Trophoblast cell (in vitro differentiated cells and primary cell): ENCODE measurements at regions not wholly inside any gene's neighbourhood (a gene's known extent, or its start where the extent isn't known, plus 50 kb on each side); places are given as distances from the start of the nearest gene placed in this dataset.

Experiments used
- DNase-seq, 2 donors: peaks; one replicate each; pipeline ENCODE4 v3.0.0-alpha.2; 2016
- H2AFZ ChIP-seq: 2 replicates; pipeline ENCODE4 v1.6.1; 2013; ENCODE audit warnings: low read length, moderate library complexity, mild to moderate bottlenecking; ENCODE audit not compliant: insufficient read depth, poor library complexity
- H2AK5ac ChIP-seq: 2 replicates; pipeline ENCODE4 v1.6.1; 2013; ENCODE audit warnings: mild to moderate bottlenecking, low read length
- H2BK120ac ChIP-seq: 2 replicates; pipeline ENCODE4 v1.6.1; 2013; ENCODE audit warnings: low read length, mild to moderate bottlenecking, moderate library complexity; ENCODE audit not compliant: insufficient read depth, poor library complexity
- H2BK12ac ChIP-seq: 2 replicates; pipeline ENCODE4 v1.6.1; 2013; ENCODE audit warnings: mild to moderate bottlenecking, low read length, moderate library complexity
- H2BK5ac ChIP-seq: 2 replicates; pipeline ENCODE4 v1.6.1; 2013; ENCODE audit warnings: low read length, low read depth, moderate library complexity, mild to moderate bottlenecking; ENCODE audit not compliant: poor library complexity
- H3K14ac ChIP-seq: 2 replicates; pipeline ENCODE4 v1.6.1; 2013; ENCODE audit warnings: mild to moderate bottlenecking, low read length
- H3K18ac ChIP-seq: 2 replicates; pipeline ENCODE4 v1.6.1; 2013; ENCODE audit warnings: mild to moderate bottlenecking, low read length
- H3K23ac ChIP-seq: 2 replicates; pipeline ENCODE4 v1.6.1; 2013; ENCODE audit warnings: low read length
- H3K27ac ChIP-seq: 2 replicates; pipeline ENCODE4 v1.5.1; 2013; ENCODE audit warnings: low read depth, mild to moderate bottlenecking, inconsistent platforms, low read length, moderate library complexity
- H3K27me3 ChIP-seq: 2 replicates; pipeline ENCODE4 v1.6.1; 2013; ENCODE audit warnings: inconsistent platforms, mild to moderate bottlenecking, low read length, moderate library complexity; ENCODE audit not compliant: insufficient read depth
- H3K36me3 ChIP-seq, 2 experiments: 1 replicate in 1 of 2; 2 replicates in 1 of 2; pipeline ENCODE4 v1.6.1; 2013; ENCODE audit warnings: low read length in 2 of 2, mild to moderate bottlenecking in 2 of 2, moderate library complexity in 1 of 2; ENCODE audit not compliant: insufficient read depth in 2 of 2, control insufficient read depth in 1 of 2
- H3K4ac ChIP-seq: 2 replicates; pipeline ENCODE4 v1.6.1; 2013; ENCODE audit warnings: low read depth, mild to moderate bottlenecking, low read length, moderate library complexity
- H3K4me1 ChIP-seq, 2 experiments: 1 replicate in 1 of 2; 2 replicates in 1 of 2; pipeline ENCODE4 v1.6.1; 2013; ENCODE audit warnings: low read length in 2 of 2, mild to moderate bottlenecking in 2 of 2, moderate library complexity in 1 of 2; ENCODE audit not compliant: insufficient read depth in 2 of 2, control insufficient read depth in 1 of 2
- H3K4me2 ChIP-seq: 2 replicates; pipeline ENCODE4 v1.6.1; 2013; ENCODE audit warnings: inconsistent platforms, mild to moderate bottlenecking, low read length, moderate library complexity
- H3K4me3 ChIP-seq: 2 replicates; pipeline ENCODE4 v1.5.1; 2013; ENCODE audit warnings: mild to moderate bottlenecking, low read depth, low read length, inconsistent platforms
- H3K79me1 ChIP-seq: one replicate; pipeline ENCODE4 v1.6.1; 2013; ENCODE audit warnings: low read length
- H3K79me2 ChIP-seq: 2 replicates; pipeline ENCODE4 v1.6.1; 2013; ENCODE audit warnings: low read length, mild to moderate bottlenecking; ENCODE audit not compliant: control insufficient read depth, insufficient read depth, poor library complexity
- H3K9ac ChIP-seq: 2 replicates; pipeline ENCODE4 v1.6.1; 2013; ENCODE audit warnings: mild to moderate bottlenecking, low read length
- H3K9me3 ChIP-seq: 2 replicates; pipeline ENCODE4 v1.6.1; 2013; ENCODE audit warnings: low read depth, mild to moderate bottlenecking, control low read depth, inconsistent platforms, low read length; ENCODE audit not compliant: insufficient read depth
- H4K12ac ChIP-seq: 2 replicates; pipeline ENCODE4 v1.6.1; 2013; ENCODE audit warnings: low read depth, mild to moderate bottlenecking, low read length, moderate library complexity
- H4K8ac ChIP-seq: 2 replicates; pipeline ENCODE4 v1.6.1; 2013; ENCODE audit warnings: low read depth, mild to moderate bottlenecking, low read length, moderate library complexity
- H4K91ac ChIP-seq: one replicate; pipeline ENCODE4 v1.6.1; 2013; ENCODE audit warnings: low read depth, mild to moderate bottlenecking, low read length, moderate library complexity
- WGBS: extraction: QIAGEN DNeasy Blood & Tissue Kit; methylation state at CpG from one replicate; pipeline ENCODE4 v1.1.7; 2013; ENCODE audit warnings: missing lambda C conversion rate; ENCODE audit not compliant: insufficient read length, insufficient coverage; ENCODE audit errors: extremely low coverage; 5-methylcytosine and 5-hydroxymethylcytosine counted together

DNA sequence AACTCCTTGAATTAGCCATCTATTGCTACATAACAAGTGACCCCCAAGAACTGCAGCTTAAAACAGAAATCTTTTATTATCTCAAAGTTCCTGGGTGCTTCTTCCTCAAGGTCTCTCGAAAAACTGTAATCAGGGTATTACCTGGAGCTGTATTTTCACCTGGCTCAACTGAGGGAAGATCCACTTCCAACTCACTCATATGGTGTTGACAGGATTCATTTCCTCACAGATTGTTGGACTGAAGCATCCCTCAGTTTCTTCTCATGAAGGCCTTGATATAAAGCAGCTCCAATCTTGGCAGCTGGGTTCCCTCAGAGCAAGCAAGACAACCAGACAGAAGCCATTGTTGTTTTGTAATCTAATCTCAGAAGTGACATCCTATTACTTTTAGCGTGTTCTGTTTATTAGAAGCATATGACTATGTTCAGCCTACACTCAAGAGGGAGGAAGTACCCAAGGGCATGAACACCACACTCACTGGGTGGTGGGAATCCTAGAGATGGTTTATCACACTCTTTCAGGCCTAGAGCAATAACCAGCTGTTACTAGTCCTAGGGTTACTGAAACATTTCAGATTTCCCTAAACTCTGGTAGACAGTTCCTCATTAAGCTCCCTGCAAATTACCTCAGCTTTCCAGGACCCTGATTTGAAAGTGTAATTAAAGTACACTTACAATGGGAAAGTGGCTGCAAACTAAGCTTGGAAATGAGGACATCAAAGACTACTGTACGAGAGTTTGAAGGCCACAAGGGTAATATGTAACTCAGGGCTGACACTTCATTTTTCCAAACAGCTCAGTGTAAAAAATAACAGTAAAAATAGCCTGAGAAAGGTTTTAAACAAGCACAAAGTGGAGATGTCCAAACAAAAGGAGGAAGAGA, 222.2 kb downstream of the SEC23A start:
- no peak overlapping the region for H3K4ac ChIP-seq
- H3K9me3 ChIP-seq, result no peaks in the 10 kb centered on the region
- H2BK5ac ChIP-seq, result no peak overlapping the region
- no peak overlapping the region for H2AFZ ChIP-seq
- no peak overlapping the region for H4K91ac ChIP-seq
- H4K12ac ChIP-seq, result no peak overlapping the region
- no peak for DNase-seq
- H3K18ac ChIP-seq, result no peak overlapping the region
- no peak overlapping the region for H3K4me2 ChIP-seq
- no peak overlapping the region for H4K8ac ChIP-seq
- H3K79me1 ChIP-seq, result no peaks in the 10 kb centered on the region
- H2BK12ac ChIP-seq, result no peak overlapping the region
- no peaks in the 10 kb centered on the region for H3K79me2 ChIP-seq
- H3K36me3 ChIP-seq, result no peaks in the 10 kb centered on the region
- no peak overlapping the region for H3K23ac ChIP-seq
- no peak overlapping the region for H3K4me3 ChIP-seq
- no peak overlapping the region for H3K14ac ChIP-seq
- no peak overlapping the region for H3K27ac ChIP-seq
- no peaks in the 10 kb centered on the region for H3K27me3 ChIP-seq
- no peaks in the 10 kb centered on the region for H3K4me1 ChIP-seq
- no CpG with 5 or more reads among the region's 3 CpGs for WGBS
- no peak overlapping the region for H2BK120ac ChIP-seq
- H3K9ac ChIP-seq, result no peak overlapping the region
- H2AK5ac ChIP-seq, result no peak overlapping the region

GRCh38 chr14:38877744-38878388, 225.2 kb downstream of the SEC23A start:
- WGBS, result no CpG with 5 or more reads among the region's 3 CpGs
- no peaks in the 10 kb centered on the region for H3K79me1 ChIP-seq
- H3K4ac ChIP-seq, result no peak overlapping the region
- no peaks in the 10 kb centered on the region for H3K36me3 ChIP-seq
- H2BK5ac ChIP-seq, result no peak overlapping the region
- no peaks in the 10 kb centered on the region for H3K9me3 ChIP-seq
- peak in 1 of 2 donors; percentile 6 for DNase-seq
- no peak overlapping the region for H4K8ac ChIP-seq
- no peak overlapping the region for H3K4me2 ChIP-seq
- no peaks in the 10 kb centered on the region for H3K4me1 ChIP-seq
- H2AK5ac ChIP-seq, result no peak overlapping the region
- H4K91ac ChIP-seq, result no peak overlapping the region
- H3K27ac ChIP-seq, result no peak overlapping the region
- no peak overlapping the region for H3K18ac ChIP-seq
- no peak overlapping the region for H2BK12ac ChIP-seq
- H3K14ac ChIP-seq, result no peak overlapping the region
- H4K12ac ChIP-seq, result no peak overlapping the region
- H3K9ac ChIP-seq, result no peak overlapping the region
- no peaks in the 10 kb centered on the region for H3K79me2 ChIP-seq
- H3K27me3 ChIP-seq, result no peaks in the 10 kb centered on the region
- H3K23ac ChIP-seq, result no peak overlapping the region
- H2BK120ac ChIP-seq, result no peak overlapping the region
- no peak overlapping the region for H3K4me3 ChIP-seq
- H2AFZ ChIP-seq, result no peak overlapping the region

DNA sequence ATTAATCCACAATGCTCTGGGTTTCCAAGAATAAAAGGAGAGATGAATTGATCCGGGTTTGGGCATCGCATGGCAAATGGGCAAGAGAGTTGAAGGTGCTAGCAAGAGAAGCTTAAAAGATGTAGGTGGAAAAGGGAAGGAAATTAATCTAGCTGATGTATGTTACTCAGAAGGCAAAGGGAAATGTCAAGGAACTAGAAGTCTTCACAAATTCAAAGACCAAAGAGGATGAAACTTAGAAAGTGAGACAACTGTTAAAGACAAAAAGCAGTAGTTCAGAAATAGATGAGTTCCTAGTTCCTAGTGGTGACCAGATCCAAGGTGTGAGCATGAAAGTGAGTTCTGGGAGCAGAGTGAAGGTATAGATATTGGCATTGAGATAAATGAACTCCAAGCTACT, 228.3 kb downstream of the SEC23A start:
- Histone ChIP-seq H3K4me1 (no peaks in the 10 kb centered on the region), H3K79me2 (no peaks in the 10 kb centered on the region), H2AK5ac (no peak overlapping the region), H2BK120ac (no peak overlapping the region), H2BK12ac (no peak overlapping the region), H3K9ac (no peak overlapping the region), H3K23ac (no peak overlapping the region), H3K4me2 (no peak overlapping the region), H3K27ac (no peak overlapping the region), H4K91ac (no peak overlapping the region), H3K4me3 (no peak overlapping the region), H2BK5ac (no peak overlapping the region), H4K12ac (no peak overlapping the region), H3K14ac (no peak overlapping the region), H4K8ac (no peak overlapping the region), H3K79me1 (no peaks in the 10 kb centered on the region), H2AFZ (no peak overlapping the region), H3K18ac (no peak overlapping the region), H3K36me3 (no peaks in the 10 kb centered on the region), H3K9me3 (no peaks in the 10 kb centered on the region), H3K4ac (no peak overlapping the region), H3K27me3 (no peaks in the 10 kb centered on the region)
- no CpG with 5 or more reads among the region's 2 CpGs for WGBS
- DNase-seq, result no peak

- Histone ChIP-seq H3K36me3 (no peaks in the 10 kb centered on the region), H4K12ac (no peak overlapping the region), H3K27me3 (no peaks in the 10 kb centered on the region), H3K79me1 (no peaks in the 10 kb centered on the region), H3K4me3 (no peak overlapping the region), H3K79me2 (no peaks in the 10 kb centered on the region), H3K18ac (no peak overlapping the region), H4K91ac (no peak overlapping the region), H3K23ac (no peak overlapping the region), H3K4me1 (no peaks in the 10 kb centered on the region), H2BK5ac (no peak overlapping the region), H2AK5ac (no peak overlapping the region), H2BK120ac (no peak overlapping the region), H3K9me3 (no peaks in the 10 kb centered on the region), H3K27ac (no peak overlapping the region), H3K14ac (no peak overlapping the region), H2BK12ac (no peak overlapping the region), H4K8ac (no peak overlapping the region), H2AFZ (no peak overlapping the region), H3K4me2 (no peak overlapping the region), H3K9ac (no peak overlapping the region), H3K4ac (no peak overlapping the region)
- WGBS, result no CpG with 5 or more reads among the region's 3 CpGs
- DNase-seq, result peak in 1 of 2 donors; percentile 5
Observed at GRCh38 chr14:38873941-38874612, 229.0 kb downstream of the SEC23A start.
